ENCODE measurements at regions not wholly inside any gene's neighbourhood (a gene's known extent, or its start where the extent isn't known, plus 50 kb on each side); places are given as distances from the start of the nearest gene placed in this dataset.

DNA sequence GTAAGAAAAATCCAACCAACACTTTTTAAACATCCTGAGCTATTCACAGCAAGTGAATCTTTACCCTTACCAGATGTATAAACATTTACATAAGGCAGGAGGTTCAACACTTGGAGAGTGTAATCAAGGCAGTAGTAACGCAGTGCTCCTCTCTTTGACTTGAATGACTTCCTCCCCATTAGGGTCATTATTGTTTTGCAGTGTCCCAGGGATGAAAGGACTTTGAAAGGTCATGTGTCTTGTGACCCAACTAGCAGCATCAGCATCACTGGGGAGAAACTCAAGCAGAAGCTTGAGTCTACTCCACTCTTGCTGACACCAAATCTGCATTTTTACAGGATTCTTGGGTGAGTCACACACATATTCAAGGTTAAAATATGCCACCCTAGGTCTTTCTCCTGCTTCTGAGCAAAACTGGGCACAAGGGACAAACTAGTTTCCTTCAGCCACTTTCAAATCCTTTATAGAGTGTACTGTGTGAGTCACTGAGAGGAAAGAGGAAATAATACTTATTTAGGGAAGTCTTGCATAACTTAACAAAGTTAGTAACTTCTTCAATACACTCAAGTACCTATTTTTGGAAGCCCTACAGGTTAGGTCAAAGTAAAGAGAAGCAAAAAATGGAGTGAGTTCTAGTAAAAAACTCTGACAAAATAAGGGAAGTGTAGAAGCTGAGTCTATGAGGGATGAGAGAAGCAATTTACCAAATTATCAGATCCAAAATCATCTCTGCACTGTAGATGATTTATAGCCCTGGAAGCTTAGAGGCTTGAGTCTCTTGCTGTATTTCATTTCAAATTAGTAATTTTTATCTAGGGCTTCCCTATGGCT, 51.0 kb upstream of the EML4 start:
- TF ChIP-seq, protein P1, sequence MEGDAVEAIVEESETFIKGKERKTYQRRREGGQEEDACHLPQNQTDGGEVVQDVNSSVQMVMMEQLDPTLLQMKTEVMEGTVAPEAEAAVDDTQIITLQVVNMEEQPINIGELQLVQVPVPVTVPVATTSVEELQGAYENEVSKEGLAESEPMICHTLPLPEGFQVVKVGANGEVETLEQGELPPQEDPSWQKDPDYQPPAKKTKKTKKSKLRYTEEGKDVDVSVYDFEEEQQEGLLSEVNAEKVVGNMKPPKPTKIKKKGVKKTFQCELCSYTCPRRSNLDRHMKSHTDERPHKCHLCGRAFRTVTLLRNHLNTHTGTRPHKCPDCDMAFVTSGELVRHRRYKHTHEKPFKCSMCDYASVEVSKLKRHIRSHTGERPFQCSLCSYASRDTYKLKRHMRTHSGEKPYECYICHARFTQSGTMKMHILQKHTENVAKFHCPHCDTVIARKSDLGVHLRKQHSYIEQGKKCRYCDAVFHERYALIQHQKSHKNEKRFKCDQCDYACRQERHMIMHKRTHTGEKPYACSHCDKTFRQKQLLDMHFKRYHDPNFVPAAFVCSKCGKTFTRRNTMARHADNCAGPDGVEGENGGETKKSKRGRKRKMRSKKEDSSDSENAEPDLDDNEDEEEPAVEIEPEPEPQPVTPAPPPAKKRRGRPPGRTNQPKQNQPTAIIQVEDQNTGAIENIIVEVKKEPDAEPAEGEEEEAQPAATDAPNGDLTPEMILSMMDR (IDR thresholded peaks at IDR 0.05), result no peak
- TF ChIP-seq POLR2A (IDR thresholded peaks at IDR 0.05), result no peak

All from body of pancreas (tissue), 4 donors.